Activated CD4-positive, alpha-beta T cell treated with anti-CD3 and anti-CD28 coated beads, Interleukin-10, Interleukin-2, amounts not matched to agents 100 ng/mL and 50 ng/mL, durations not matched to agents 16 hours and 8 hours (primary cell): ENCODE measurements at regions not wholly inside any gene's neighbourhood (a gene's known extent, or its start where the extent isn't known, plus 50 kb on each side); places are given as distances from the start of the nearest gene placed in this dataset.

Source experiments
- DNase-seq: peaks from one replicate; pipeline ENCODE4 v3.0.0-alpha.2; 2020

- DNase-seq = no peak
Measured at GRCh38 chr6:42512579-42512978, 51.2 kb upstream of the UBR2 start.

GRCh38 chr6:42511803-42512422 is 51.9 kb upstream of the UBR2 start:
- no peak for DNase-seq

GRCh38 chr6:42510795-42511194 is 53.0 kb upstream of the UBR2 start:
- no peak for DNase-seq

GRCh38 chr6:42509765-42510164 is 54.1 kb upstream of the UBR2 start:
- DNase-seq = peak; percentile 67

- DNase-seq = no peak
Measured at GRCh38 chr6:42509256-42509655, 54.6 kb upstream of the UBR2 start.

- no peak for DNase-seq
Measured at GRCh38 chr6:42507901-42508300, 55.9 kb upstream of the UBR2 start.

GRCh38 chr6:42507195-42507594 is 55.5 kb upstream of the TRERF1 start:
- DNase-seq = no peak

- DNase-seq = no peak
Measured at GRCh38 chr6:42506070-42506469, 54.3 kb upstream of the TRERF1 start.

- DNase-seq = peak; percentile 39
Measured at GRCh38 chr6:42505385-42505718, 53.6 kb upstream of the TRERF1 start.

- peak; percentile 27 for DNase-seq
Measured at GRCh38 chr6:42503894-42504293, 52.2 kb upstream of the TRERF1 start.

- DNase-seq = peak; percentile 17
Measured at GRCh38 chr6:42502990-42503389, 51.3 kb upstream of the TRERF1 start.

- no peak for DNase-seq
Measured at GRCh38 chr6:42502127-42502526, 50.4 kb upstream of the TRERF1 start.
